Neural progenitor cell (in vitro differentiated cells): ENCODE measurements at regions not wholly inside any gene's neighbourhood (a gene's known extent, or its start where the extent isn't known, plus 50 kb on each side); places are given as distances from the start of the nearest gene placed in this dataset.

Source experiments
- DNase-seq: peaks from one replicate; pipeline ENCODE4 v3.0.0-alpha.2; 2016; ENCODE audit warnings: low spot score
- H2AFZ ChIP-seq: fragments of 200-600 bp; sonication (generic); replicated peaks from 2 replicates; pipeline ENCODE4 v1.6.1; 2016; ENCODE audit warnings: antibody characterized with exemption
- H3F3A ChIP-seq: fragments of 200-600 bp; sonication (generic); 2 replicates; pipeline ENCODE4 v1.6.1; 2016; ENCODE audit warnings: antibody characterized with exemption, low read depth
- H3K27ac ChIP-seq: fragments of 200-600 bp; sonication (generic); 2 replicates; pipeline ENCODE4 v1.5.1; 2016; ENCODE audit warnings: mild to moderate bottlenecking
- H3K27me3 ChIP-seq: fragments of 200-600 bp; sonication (generic); 2 replicates; pipeline ENCODE4 v1.6.1; 2016; ENCODE audit warnings: mild to moderate bottlenecking, moderate library complexity
- H3K36me3 ChIP-seq: fragments of 200-600 bp; sonication (generic); 2 replicates; pipeline ENCODE4 v1.5.1; 2016
- H3K4me1 ChIP-seq: fragments of 200-600 bp; sonication (generic); 2 replicates; pipeline ENCODE4 v1.6.1; 2016; ENCODE audit warnings: mixed run types
- H3K4me2 ChIP-seq: fragments of 200-600 bp; sonication (generic); 2 replicates; pipeline ENCODE4 v1.6.1; 2016
- H3K4me3 ChIP-seq: fragments of 200-600 bp; sonication (generic); 2 replicates; pipeline ENCODE4 v1.5.1; 2016
- H3K79me2 ChIP-seq: fragments of 200-600 bp; sonication (generic); 2 replicates; pipeline ENCODE4 v1.6.1; 2016; ENCODE audit warnings: low read depth
- H3K9ac ChIP-seq: fragments of 200-600 bp; sonication (generic); 2 replicates; pipeline ENCODE4 v1.6.1; 2016
- H3K9me3 ChIP-seq: fragments of 200-600 bp; sonication (generic); 2 replicates; pipeline ENCODE4 v1.5.1; 2016; ENCODE audit warnings: low read depth
- H4K20me1 ChIP-seq: fragments of 200-600 bp; sonication (generic); 2 replicates; pipeline ENCODE4 v1.6.1; 2016; ENCODE audit warnings: low read depth
- H3K27ac Mint-ChIP-seq: 3 replicates; pipeline ENCODE4 v1.8.0; 2021; ENCODE audit warnings: mixed read lengths
- H3K27me3 Mint-ChIP-seq: 2 replicates; pipeline ENCODE4 v1.8.0; 2022; ENCODE audit warnings: low read depth, mild to moderate bottlenecking, inconsistent platforms, moderate library complexity, mixed read lengths; ENCODE audit not compliant: insufficient read depth
- H3K36me3 Mint-ChIP-seq: 3 replicates; pipeline ENCODE4 v1.8.0; 2021; ENCODE audit warnings: mixed read lengths
- H3K4me1 Mint-ChIP-seq: 3 replicates; pipeline ENCODE4 v1.8.0; 2021; ENCODE audit warnings: mixed read lengths
- H3K4me3 Mint-ChIP-seq: 3 replicates; pipeline ENCODE4 v1.8.0; 2021; ENCODE audit warnings: mild to moderate bottlenecking, moderate library complexity, mixed read lengths
- H3K9me3 Mint-ChIP-seq: 3 replicates; pipeline ENCODE4 v1.8.0; 2020; ENCODE audit warnings: mixed read lengths
- EZH2 ChIP-seq: fragments of 200-600 bp; sonication (generic); IDR thresholded peaks from 2 replicates; pipeline ENCODE4 v1.6.1; 2017; ENCODE audit warnings: antibody characterized with exemption, mild to moderate bottlenecking, moderate library complexity
- EZH2phosphoT487 ChIP-seq: fragments of 200-600 bp; sonication (generic); IDR thresholded peaks from 2 replicates; pipeline ENCODE4 v1.6.1; 2017; ENCODE audit warnings: antibody characterized with exemption
- TF ChIP-seq, protein P1 (sequence below): fragments of 200-600 bp; sonication (generic); IDR thresholded peaks from 2 replicates; pipeline ENCODE4 v1.5.1; 2017; ENCODE audit warnings: antibody characterized with exemption, mild to moderate bottlenecking

GRCh38 chr1:68963353-68963752 is 466.5 kb upstream of the DEPDC1 start:
- Mint-ChIP-seq H3K27ac (no peak overlapping the region), H3K27me3 (peaks cover 9% of the 10 kb centered on the region), H3K9me3 (peaks cover 3% of the 10 kb centered on the region), H3K36me3 (no peaks in the 10 kb centered on the region), H3K4me3 (no peak overlapping the region), H3K4me1 (peaks cover 7% of the 10 kb centered on the region)
- no peaks in the 10 kb centered on the region for H3K27me3 ChIP-seq
- H3F3A ChIP-seq = no peaks in the 10 kb centered on the region
- H3K79me2 ChIP-seq = no peaks in the 10 kb centered on the region
- no peaks in the 10 kb centered on the region for H3K36me3 ChIP-seq
- H2AFZ ChIP-seq = no peak overlapping the region
- H3K27ac ChIP-seq = no peak overlapping the region
- no peak overlapping the region for H3K9ac ChIP-seq
- no peak for DNase-seq
- no peaks in the 10 kb centered on the region for H4K20me1 ChIP-seq
- no peak overlapping the region for H3K4me2 ChIP-seq
- no peak for TF ChIP-seq EZH2
- no peak for TF ChIP-seq EZH2phosphoT487
- TF ChIP-seq, protein P1, sequence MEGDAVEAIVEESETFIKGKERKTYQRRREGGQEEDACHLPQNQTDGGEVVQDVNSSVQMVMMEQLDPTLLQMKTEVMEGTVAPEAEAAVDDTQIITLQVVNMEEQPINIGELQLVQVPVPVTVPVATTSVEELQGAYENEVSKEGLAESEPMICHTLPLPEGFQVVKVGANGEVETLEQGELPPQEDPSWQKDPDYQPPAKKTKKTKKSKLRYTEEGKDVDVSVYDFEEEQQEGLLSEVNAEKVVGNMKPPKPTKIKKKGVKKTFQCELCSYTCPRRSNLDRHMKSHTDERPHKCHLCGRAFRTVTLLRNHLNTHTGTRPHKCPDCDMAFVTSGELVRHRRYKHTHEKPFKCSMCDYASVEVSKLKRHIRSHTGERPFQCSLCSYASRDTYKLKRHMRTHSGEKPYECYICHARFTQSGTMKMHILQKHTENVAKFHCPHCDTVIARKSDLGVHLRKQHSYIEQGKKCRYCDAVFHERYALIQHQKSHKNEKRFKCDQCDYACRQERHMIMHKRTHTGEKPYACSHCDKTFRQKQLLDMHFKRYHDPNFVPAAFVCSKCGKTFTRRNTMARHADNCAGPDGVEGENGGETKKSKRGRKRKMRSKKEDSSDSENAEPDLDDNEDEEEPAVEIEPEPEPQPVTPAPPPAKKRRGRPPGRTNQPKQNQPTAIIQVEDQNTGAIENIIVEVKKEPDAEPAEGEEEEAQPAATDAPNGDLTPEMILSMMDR = no peak
- H3K4me3 ChIP-seq = no peak overlapping the region
- H3K4me1 ChIP-seq = peaks cover 9% of the 10 kb centered on the region
- H3K9me3 ChIP-seq = no peaks in the 10 kb centered on the region

GRCh38 chr1:68969441-68969840 is 472.6 kb upstream of the DEPDC1 start:
- Histone ChIP-seq H3K4me1 (peaks cover 6% of the 10 kb centered on the region), H3K27me3 (no peaks in the 10 kb centered on the region), H4K20me1 (no peaks in the 10 kb centered on the region), H3K36me3 (no peaks in the 10 kb centered on the region), H3K79me2 (no peaks in the 10 kb centered on the region), H2AFZ (no peak overlapping the region), H3K27ac (no peak overlapping the region), H3F3A (no peaks in the 10 kb centered on the region), H3K9me3 (no peaks in the 10 kb centered on the region), H3K4me3 (no peak overlapping the region), H3K9ac (no peak overlapping the region), H3K4me2 (no peak overlapping the region)
- Mint-ChIP-seq H3K9me3 (peaks cover 3% of the 10 kb centered on the region), H3K27ac (no peak overlapping the region), H3K4me3 (no peak overlapping the region), H3K4me1 (peaks cover 29% of the 10 kb centered on the region), H3K27me3 (peaks cover 9% of the 10 kb centered on the region), H3K36me3 (no peaks in the 10 kb centered on the region)
- peak; percentile 10 for DNase-seq
- TF ChIP-seq EZH2phosphoT487 (no peak), EZH2 (no peak)
- TF ChIP-seq, protein P1 = no peak

DNA sequence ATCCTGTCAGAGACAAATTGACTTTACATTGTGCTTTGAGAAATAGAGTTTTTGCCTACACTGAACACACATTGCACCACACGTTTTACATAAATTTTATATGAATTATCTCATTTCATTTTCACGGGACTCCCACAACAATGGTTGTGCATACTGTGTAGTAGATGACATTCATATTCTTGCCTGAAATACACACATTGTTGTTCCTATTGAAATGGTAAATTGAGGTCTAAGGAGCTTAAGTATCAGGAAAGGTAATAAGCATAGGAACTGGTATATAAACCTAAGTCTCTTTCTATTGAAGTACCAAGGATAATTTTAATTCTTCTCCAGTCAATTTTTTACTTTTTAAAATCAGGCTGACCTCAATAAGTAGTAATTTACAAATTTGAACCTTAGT is 473.7 kb upstream of the DEPDC1 start:
- peaks cover 3% of the 10 kb centered on the region for H3K9me3 Mint-ChIP-seq

More for the DNA sequence above, 473.7 kb upstream of the DEPDC1 start:
- Histone ChIP-seq H3K79me2 (no peaks in the 10 kb centered on the region), H4K20me1 (no peaks in the 10 kb centered on the region), H3K4me3 (no peak overlapping the region), H3K27me3 (no peaks in the 10 kb centered on the region), H3K9ac (no peak overlapping the region), H3K4me2 (no peak overlapping the region), H2AFZ (no peak overlapping the region), H3F3A (no peaks in the 10 kb centered on the region), H3K4me1 (peaks cover 14% of the 10 kb centered on the region), H3K9me3 (no peaks in the 10 kb centered on the region), H3K27ac (no peak overlapping the region), H3K36me3 (no peaks in the 10 kb centered on the region)
- H3K4me1 Mint-ChIP-seq = peaks cover 38% of the 10 kb centered on the region
- H3K27me3 Mint-ChIP-seq = peaks cover 9% of the 10 kb centered on the region
- TF ChIP-seq EZH2 (no peak), EZH2phosphoT487 (no peak)
- TF ChIP-seq, protein P1 = no peak
- no peak overlapping the region for H3K27ac Mint-ChIP-seq
- H3K4me3 Mint-ChIP-seq = no peak overlapping the region
- no peaks in the 10 kb centered on the region for H3K36me3 Mint-ChIP-seq
- no peak for DNase-seq
